ENCODE measurements at regions not wholly inside any gene's neighbourhood (a gene's known extent, or its start where the extent isn't known, plus 50 kb on each side); places are given as distances from the start of the nearest gene placed in this dataset.

DNA sequence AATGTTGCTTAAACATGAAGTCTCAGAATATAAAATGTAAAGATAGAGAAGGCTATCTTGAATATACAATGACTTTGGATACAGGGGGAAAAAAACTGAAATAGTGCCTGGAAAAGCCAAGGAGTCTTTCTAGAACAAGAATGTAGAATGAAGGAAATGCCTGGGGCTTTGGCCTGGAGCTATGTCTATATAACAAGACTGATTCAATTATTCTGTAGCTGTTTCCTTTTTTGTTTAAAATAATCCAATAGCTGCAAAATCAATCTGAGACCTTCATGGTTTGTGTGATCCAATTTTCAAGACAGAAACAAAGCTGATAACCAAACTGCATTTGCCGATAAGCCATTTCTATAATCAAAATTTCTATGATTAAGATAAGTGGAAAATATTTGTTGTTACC lies 530.9 kb upstream of the NBEA start:
- H3K4me3 Mint-ChIP-seq = no peak overlapping the region
- ATAC-seq (replicated peaks) = no peak
- peaks cover 4% of the 10 kb centered on the region for H3K9me3 Mint-ChIP-seq
- no peaks in the 10 kb centered on the region for H3K36me3 Mint-ChIP-seq (ENCODE audit: low read depth)
- H3K4me1 Mint-ChIP-seq = no peaks in the 10 kb centered on the region
- no peak overlapping the region for H3K27ac Mint-ChIP-seq
- no peaks in the 10 kb centered on the region for H3K27me3 Mint-ChIP-seq

DNA sequence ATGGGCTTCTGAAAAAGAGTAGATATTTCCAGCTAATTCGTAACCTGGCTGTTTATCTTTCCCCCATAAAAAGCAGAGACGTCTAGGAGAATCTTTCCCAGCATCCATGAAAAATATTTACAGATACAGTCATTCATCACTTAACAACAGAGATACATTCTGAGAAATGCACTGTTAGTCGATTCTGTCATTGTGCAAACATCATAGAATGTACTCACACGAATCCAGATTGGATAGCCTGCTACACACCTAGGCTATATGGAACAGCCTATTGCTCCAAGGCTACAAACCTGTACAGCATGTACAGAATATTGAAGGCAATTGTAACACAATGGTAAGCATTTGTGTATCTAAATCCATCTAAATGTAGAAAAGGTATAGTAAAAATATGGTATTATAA lies 530.2 kb upstream of the NBEA start:
- Mint-ChIP-seq H3K9me3 (peaks cover 4% of the 10 kb centered on the region), H3K27me3 (no peaks in the 10 kb centered on the region), H3K4me1 (no peaks in the 10 kb centered on the region), H3K36me3 (ENCODE audit: low read depth) (no peaks in the 10 kb centered on the region), H3K27ac (no peak overlapping the region), H3K4me3 (no peak overlapping the region)
- no peak for ATAC-seq (replicated peaks)

DNA sequence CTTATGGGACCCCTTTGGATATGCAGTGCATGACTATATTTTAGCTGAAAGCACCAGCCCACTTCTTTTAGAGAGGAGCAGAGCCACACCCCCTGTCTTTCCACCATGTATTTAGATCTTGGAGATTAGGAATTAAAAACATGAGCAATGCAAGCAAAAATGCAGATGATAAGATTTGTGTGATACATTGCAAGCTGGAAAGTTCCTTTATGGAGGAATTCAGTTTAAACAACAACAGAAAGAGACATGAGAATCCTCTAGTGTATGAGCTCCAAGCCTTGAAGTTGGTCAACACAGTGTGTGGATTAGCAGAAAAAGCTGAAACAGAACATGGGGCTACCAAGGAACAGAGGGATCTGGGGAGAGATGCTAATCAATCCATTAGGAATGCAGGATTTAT lies 529.8 kb upstream of the NBEA start:
- Mint-ChIP-seq H3K27me3 (no peaks in the 10 kb centered on the region), H3K27ac (no peak overlapping the region), H3K9me3 (peaks cover 3% of the 10 kb centered on the region), H3K36me3 (ENCODE audit: low read depth) (no peaks in the 10 kb centered on the region), H3K4me3 (no peak overlapping the region), H3K4me1 (no peaks in the 10 kb centered on the region)
- no peak for ATAC-seq (replicated peaks)

DNA sequence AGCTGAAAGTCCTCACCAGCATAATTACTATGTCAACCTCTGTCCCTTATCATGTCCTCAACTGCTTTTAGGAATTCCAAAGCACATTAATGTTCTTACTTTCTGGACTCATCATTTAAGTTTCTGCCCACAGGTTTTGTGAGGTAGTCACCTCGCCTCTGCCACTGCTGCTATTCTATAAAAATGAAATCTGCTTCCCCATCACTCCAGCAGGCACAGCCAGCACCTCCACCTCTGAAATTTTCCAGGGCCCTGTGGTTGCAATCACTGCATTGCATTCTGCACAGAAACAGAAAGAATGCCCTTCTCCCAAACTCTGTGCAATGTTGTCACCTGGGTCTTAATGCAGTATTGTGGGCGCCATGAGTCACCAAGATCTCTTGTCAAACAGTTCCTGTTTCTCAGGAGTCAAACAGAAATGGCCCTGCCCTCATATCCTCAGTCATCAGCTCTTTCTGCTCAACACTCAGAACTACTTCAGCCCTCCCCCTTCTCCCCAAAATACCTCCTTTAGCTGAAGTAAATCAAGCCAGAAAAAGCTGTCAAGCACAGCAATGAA lies 529.2 kb upstream of the NBEA start:
- no peaks in the 10 kb centered on the region for H3K36me3 Mint-ChIP-seq (ENCODE audit: low read depth)
- no peaks in the 10 kb centered on the region for H3K9me3 Mint-ChIP-seq
- H3K27me3 Mint-ChIP-seq = no peaks in the 10 kb centered on the region
- no peak overlapping the region for H3K27ac Mint-ChIP-seq
- H3K4me1 Mint-ChIP-seq = no peaks in the 10 kb centered on the region
- ATAC-seq (replicated peaks) = no peak
- H3K4me3 Mint-ChIP-seq = no peak overlapping the region

DNA sequence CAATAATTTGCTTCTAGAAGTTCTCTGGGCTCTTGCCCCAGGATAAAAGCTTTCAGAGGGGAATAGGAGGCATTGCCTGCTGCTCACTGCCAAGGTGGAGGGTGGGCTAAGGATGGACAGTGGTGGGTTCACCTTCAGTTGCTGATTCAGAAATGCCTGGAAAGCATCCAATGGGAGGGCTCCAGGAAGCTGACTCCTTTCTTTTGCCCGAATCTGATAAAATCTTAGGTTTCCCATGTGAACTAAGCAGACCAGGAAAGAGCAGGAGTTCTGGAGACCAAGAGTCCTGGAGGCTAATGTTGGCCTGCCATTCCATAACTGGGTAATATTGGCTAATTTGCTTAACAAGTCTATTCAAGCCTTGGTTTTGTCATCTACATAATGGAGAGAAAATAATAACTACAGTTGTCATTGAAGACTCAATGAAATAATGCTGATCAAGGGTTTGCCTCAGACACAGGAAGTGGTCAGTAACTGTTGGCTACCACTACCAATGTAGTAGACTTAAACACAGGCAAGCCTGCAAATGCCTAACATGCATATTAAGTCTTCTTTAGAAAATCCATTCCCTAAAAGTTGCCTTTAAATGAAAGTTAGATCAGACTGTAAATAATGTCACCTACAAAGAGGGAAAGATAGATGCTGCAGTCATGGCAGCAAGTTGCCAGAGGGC lies 528.4 kb upstream of the NBEA start:
- H3K9me3 Mint-ChIP-seq = no peaks in the 10 kb centered on the region
- no peaks in the 10 kb centered on the region for H3K27me3 Mint-ChIP-seq
- H3K4me3 Mint-ChIP-seq = no peak overlapping the region
- no peaks in the 10 kb centered on the region for H3K36me3 Mint-ChIP-seq (ENCODE audit: low read depth)
- ATAC-seq (replicated peaks) = no peak
- H3K4me1 Mint-ChIP-seq = no peaks in the 10 kb centered on the region
- H3K27ac Mint-ChIP-seq = no peak overlapping the region

DNA sequence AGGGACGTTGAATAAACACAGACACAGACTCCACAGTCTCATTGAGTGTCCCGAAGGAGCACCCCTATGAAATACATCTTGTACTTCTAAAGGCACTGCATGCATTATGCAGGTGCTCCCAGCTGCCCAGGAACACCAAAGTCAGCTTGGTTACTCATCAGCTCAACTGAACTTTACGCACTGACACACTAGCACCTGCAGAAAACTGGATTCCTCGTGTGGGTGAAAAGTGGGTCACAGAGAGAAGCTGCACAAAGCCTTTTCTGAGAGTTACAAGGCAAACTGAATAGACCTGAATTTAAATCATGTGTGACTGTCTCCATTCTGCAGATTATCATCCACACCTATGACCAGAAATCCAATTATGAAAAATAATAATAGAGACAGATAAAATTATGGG lies 527.5 kb upstream of the NBEA start:
- Mint-ChIP-seq H3K9me3 (no peaks in the 10 kb centered on the region), H3K36me3 (ENCODE audit: low read depth) (no peaks in the 10 kb centered on the region), H3K27ac (no peak overlapping the region), H3K4me1 (no peaks in the 10 kb centered on the region), H3K4me3 (no peak overlapping the region), H3K27me3 (no peaks in the 10 kb centered on the region)
- no peak for ATAC-seq (replicated peaks)

DNA sequence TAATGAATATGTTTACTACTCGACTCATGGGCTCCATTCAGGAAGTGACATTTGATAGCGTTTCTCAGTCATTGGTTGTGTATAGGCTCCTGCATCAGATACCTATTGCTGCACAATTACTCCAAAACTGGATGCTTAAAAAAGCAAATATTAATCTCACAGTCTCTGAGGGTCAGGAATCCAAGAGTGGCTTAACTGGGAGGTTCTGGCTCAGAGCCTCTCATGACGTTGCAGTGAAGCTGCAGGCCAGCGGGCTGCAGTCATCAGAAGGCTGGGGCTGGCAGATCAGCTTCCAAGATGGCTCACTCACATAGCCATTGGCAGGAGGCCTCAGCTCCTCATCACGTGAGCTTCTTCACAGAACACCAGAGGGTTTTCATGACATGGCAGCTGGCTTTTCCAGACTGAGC lies 525.1 kb upstream of the NBEA start:
- no peak overlapping the region for H3K27ac Mint-ChIP-seq
- ATAC-seq (replicated peaks) = no peak
- no peaks in the 10 kb centered on the region for H3K4me1 Mint-ChIP-seq
- no peak overlapping the region for H3K4me3 Mint-ChIP-seq
- no peaks in the 10 kb centered on the region for H3K27me3 Mint-ChIP-seq
- H3K36me3 Mint-ChIP-seq (ENCODE audit: low read depth) = no peaks in the 10 kb centered on the region
- H3K9me3 Mint-ChIP-seq = no peaks in the 10 kb centered on the region

DNA sequence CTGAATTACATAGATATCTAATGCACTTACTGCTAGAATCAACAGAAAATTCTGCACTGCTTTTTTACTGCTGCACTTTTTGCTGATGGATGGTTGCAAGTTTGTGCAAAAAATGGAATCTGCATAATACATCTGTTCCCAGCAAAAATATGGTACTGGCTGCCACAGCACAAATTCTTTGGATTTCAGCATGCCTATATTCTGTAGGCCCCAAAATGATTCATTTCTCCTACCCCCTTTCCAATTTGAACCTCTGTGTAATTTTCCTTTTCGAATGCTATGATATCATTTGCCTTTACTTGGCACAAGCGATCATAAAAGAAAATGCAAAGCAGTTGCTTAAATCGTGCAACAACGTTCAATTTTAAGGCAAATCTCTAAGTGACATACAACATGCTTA lies 524.2 kb upstream of the NBEA start:
- no peak for ATAC-seq (replicated peaks)
- H3K27ac Mint-ChIP-seq = no peak overlapping the region
- no peaks in the 10 kb centered on the region for H3K9me3 Mint-ChIP-seq
- no peaks in the 10 kb centered on the region for H3K36me3 Mint-ChIP-seq (ENCODE audit: low read depth)
- H3K27me3 Mint-ChIP-seq = no peaks in the 10 kb centered on the region
- no peak overlapping the region for H3K4me3 Mint-ChIP-seq
- no peaks in the 10 kb centered on the region for H3K4me1 Mint-ChIP-seq

DNA sequence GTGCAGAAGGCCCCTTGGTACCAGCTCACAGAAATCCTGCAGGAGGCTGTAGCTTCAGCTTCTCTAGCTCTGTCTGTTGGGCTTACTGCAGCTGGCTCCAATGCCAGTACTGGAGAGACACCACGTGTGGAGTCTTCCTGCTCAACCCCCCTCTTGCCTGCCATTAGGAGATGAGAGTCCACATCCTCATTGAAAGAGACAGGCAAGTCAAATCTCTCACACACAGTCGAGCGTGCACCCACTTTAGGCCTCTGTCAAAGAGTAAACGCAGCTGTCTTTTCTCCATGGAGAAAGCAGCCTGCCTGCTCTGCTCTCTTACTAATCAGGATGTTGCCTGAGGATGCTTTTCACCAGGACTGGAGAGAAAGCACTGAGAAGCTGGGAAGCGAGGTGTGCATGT lies 523.0 kb upstream of the NBEA start:
- no peak overlapping the region for H3K27ac Mint-ChIP-seq
- H3K36me3 Mint-ChIP-seq (ENCODE audit: low read depth) = no peaks in the 10 kb centered on the region
- no peak overlapping the region for H3K4me3 Mint-ChIP-seq
- no peaks in the 10 kb centered on the region for H3K4me1 Mint-ChIP-seq
- ATAC-seq (replicated peaks) = no peak
- H3K27me3 Mint-ChIP-seq = no peaks in the 10 kb centered on the region
- no peaks in the 10 kb centered on the region for H3K9me3 Mint-ChIP-seq

DNA sequence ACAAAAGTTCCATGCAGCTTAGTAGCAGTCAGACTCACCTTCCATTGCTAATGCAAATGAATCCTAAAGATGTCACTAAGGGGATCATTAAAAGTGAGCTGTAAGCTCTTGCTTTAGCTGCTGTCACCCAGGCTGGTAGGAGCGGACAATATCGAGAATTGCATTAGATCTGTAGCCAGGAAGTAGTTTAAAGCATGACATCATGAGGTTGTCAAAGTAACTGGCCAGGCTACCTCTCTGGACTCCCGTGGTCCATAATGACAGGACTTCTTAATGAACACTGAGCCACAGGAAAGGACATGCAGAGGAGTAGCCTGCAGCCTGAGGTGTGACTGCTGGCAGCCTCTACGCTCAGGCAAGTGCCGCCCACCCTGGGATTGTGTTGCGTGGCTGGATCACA lies 522.3 kb upstream of the NBEA start:
- no peak overlapping the region for H3K4me3 Mint-ChIP-seq
- no peak for ATAC-seq (replicated peaks)
- no peak overlapping the region for H3K27ac Mint-ChIP-seq
- H3K9me3 Mint-ChIP-seq = no peaks in the 10 kb centered on the region
- H3K27me3 Mint-ChIP-seq = no peaks in the 10 kb centered on the region
- H3K36me3 Mint-ChIP-seq (ENCODE audit: low read depth) = no peaks in the 10 kb centered on the region
- H3K4me1 Mint-ChIP-seq = no peaks in the 10 kb centered on the region

DNA sequence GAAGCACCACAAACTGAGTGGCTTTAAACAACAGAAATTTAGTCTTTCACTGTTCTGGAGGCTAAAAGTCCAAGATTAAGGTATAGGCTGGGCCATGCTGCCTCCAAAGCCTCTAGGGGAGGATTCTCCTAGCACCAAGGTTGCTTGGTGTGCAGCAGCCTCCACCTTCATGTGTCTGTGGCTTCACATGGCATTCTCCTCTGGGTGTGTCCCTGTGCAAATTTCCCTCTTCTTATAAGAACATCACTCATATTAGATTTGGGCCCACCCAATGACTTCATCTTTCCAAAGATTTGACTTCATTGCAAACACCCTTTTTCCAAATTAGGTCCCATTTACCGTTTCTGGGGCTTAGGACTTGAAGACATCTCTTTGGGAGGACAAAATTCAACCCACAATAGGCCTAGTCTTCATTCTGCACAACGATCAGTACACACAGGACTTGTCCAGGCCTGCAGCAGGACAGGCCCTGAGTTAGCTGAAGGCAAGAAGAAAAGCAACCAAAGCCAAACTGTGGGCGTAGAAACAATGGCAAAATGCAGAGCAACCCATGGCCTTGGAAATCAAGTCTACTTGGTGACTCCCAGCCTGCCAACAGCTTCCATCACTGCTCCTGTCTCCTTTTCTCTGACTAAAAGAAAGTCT lies 521.2 kb upstream of the NBEA start:
- Mint-ChIP-seq H3K36me3 (ENCODE audit: low read depth) (no peaks in the 10 kb centered on the region), H3K9me3 (no peaks in the 10 kb centered on the region), H3K4me1 (no peaks in the 10 kb centered on the region), H3K27ac (no peak overlapping the region), H3K27me3 (no peaks in the 10 kb centered on the region), H3K4me3 (no peak overlapping the region)
- ATAC-seq (replicated peaks) = no peak

DNA sequence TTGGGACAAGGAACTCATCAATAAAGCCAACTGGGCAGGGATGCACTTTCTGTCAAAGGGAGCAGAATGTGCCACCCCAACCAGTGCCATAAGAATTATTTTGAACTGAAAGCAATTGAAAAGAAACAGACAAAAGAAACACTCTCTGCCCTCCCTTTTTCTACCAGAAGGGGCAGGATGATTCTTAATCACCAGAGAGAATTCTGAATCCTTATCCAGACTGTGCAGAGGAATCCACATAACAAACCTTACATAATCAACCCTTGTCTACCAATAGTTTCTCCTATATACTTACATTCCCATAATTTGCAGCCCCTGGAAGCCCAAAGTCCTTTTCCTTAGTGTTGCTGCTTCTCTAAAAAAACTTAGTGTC lies 520.7 kb upstream of the NBEA start:
- no peaks in the 10 kb centered on the region for H3K27me3 Mint-ChIP-seq
- no peak for ATAC-seq (replicated peaks)
- no peaks in the 10 kb centered on the region for H3K36me3 Mint-ChIP-seq (ENCODE audit: low read depth)
- no peak overlapping the region for H3K27ac Mint-ChIP-seq
- no peak overlapping the region for H3K4me3 Mint-ChIP-seq
- no peaks in the 10 kb centered on the region for H3K9me3 Mint-ChIP-seq
- H3K4me1 Mint-ChIP-seq = no peaks in the 10 kb centered on the region

DNA sequence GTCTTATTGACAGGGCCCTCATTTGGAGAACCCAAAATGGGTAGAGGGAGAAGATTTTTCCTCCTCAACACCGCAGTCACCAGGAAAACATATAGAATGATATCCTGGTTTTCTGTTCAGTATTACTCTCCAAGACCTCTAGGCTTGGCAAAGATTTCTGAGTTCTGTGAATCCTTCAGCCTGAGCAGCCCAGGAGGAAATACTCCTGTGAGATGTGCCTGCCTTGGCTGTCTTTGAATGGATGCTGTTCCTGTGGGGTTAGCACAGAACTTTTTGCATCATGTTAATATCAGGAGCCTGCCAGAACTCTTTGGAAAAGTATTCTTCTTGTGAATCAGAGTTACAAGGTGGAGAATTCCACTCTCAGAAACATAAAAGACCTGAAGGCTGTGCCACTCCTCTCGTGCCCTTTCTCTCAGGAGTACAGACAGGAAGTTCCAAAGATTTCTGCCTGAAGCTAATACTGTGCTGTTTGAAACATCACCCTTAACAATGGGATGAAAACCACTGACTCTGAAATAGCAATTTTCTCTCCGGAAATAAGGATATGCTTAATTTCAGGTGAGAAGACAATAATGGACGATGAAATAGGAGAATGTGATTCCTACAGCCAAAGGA lies 520.1 kb upstream of the NBEA start:
- no peak for ATAC-seq (replicated peaks)
- no peaks in the 10 kb centered on the region for H3K4me1 Mint-ChIP-seq
- H3K36me3 Mint-ChIP-seq (ENCODE audit: low read depth) = no peaks in the 10 kb centered on the region
- H3K27ac Mint-ChIP-seq = no peak overlapping the region
- H3K9me3 Mint-ChIP-seq = no peaks in the 10 kb centered on the region
- H3K4me3 Mint-ChIP-seq = no peak overlapping the region
- H3K27me3 Mint-ChIP-seq = no peaks in the 10 kb centered on the region

DNA sequence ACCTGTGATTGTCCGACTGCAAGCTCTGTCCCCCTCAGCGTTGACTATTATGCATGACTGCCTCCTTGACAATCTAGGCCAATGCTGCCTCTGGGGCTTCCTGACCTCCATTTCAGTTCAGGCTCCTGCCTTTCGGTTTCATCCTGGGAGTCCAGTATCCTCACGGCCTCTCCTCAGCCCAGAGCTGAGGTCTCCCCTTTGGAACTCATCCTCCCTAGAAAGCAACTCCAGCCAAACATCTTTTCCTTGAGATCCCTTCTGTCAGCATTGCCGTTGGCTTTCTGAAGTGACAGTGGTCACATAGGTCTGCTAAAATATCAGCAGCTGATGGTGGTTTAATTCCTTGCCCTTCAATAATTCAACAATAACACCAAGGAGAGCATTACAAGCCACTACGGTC lies 519.1 kb upstream of the NBEA start:
- no peak overlapping the region for H3K4me3 Mint-ChIP-seq

DNA sequence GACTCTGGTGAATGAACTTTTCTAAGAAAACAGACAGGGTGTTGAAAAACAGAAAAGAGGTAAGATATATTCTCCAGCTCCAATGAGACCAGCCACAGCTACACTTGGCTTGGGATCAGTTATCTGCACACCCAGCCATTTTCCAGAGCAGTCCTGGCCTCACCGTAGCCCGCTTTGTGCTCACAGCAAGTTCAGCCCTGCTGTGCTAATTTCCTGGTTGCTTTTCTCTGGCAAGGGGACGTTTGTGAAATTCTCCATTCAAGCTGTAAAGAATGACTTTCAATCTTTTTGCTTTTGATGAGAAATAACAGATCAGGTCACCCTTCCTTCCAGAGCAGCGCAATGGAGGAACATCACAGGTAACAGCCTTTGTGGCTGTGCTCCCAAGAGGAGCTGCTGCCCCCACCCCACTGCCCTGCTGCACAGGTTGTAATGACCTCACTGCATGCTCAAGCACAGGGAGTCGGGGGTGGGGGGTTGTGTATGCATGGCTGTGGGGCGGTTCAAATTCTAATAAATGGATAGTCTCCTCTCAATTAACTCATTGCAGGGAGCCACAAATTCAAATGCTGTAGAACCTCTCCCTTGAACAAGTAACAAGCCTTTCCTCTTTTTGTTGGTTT lies 516.6 kb upstream of the NBEA start:
- Mint-ChIP-seq H3K36me3 (ENCODE audit: low read depth) (no peaks in the 10 kb centered on the region), H3K9me3 (no peaks in the 10 kb centered on the region), H3K4me1 (no peaks in the 10 kb centered on the region), H3K27ac (no peak overlapping the region), H3K27me3 (no peaks in the 10 kb centered on the region), H3K4me3 (no peak overlapping the region)
- ATAC-seq (replicated peaks) = no peak

More for the DNA sequence above, 519.1 kb upstream of the NBEA start:
- Mint-ChIP-seq H3K4me1 (no peaks in the 10 kb centered on the region), H3K27me3 (no peaks in the 10 kb centered on the region), H3K9me3 (no peaks in the 10 kb centered on the region), H3K36me3 (ENCODE audit: low read depth) (no peaks in the 10 kb centered on the region), H3K27ac (no peak overlapping the region)
- no peak for ATAC-seq (replicated peaks)
